Upper lobe of right lung (tissue), 1 donor: ENCODE measurements at regions not wholly inside any gene's neighbourhood (a gene's known extent, or its start where the extent isn't known, plus 50 kb on each side); places are given as distances from the start of the nearest gene placed in this dataset.

ENCODE experiments used
- ATAC-seq: fragments of 200-7000 bp; cut with Tn5 transposase; one replicate; pipeline ENCODE4 v1.9.1; 2020; ENCODE audit warnings: mild to moderate bottlenecking, moderate library complexity
- DNase-seq: peaks from one replicate; pipeline ENCODE4 v3.0.0-alpha.2; 2020
- H3K27ac ChIP-seq: fragments of 200-600 bp; one replicate; pipeline ENCODE4 v1.8.0; 2022
- H3K27me3 ChIP-seq: fragments of 200-600 bp; one replicate; pipeline ENCODE4 v1.8.0; 2022; ENCODE audit warnings: mild to moderate bottlenecking
- H3K36me3 ChIP-seq: fragments of 200-600 bp; one replicate; pipeline ENCODE4 v1.8.0; 2022
- H3K4me1 ChIP-seq: fragments of 200-600 bp; one replicate; pipeline ENCODE4 v1.8.0; 2022
- H3K4me3 ChIP-seq: fragments of 200-600 bp; one replicate; pipeline ENCODE4 v1.8.0; 2022; ENCODE audit warnings: mild to moderate bottlenecking
- H3K9me3 ChIP-seq: fragments of 200-600 bp; one replicate; pipeline ENCODE4 v1.8.0; 2022
- intact Hi-C: fragments of 100-400 bp; cut with DNase I; formaldehyde crosslinking; loops from one replicate; pipeline ENCODE4 v1.11.0; 2022
- TF ChIP-seq, protein P1 (sequence below): fragments of 200-600 bp; IDR thresholded peaks from one replicate; pipeline ENCODE4 v1.8.0; 2022; ENCODE audit warnings: antibody characterized with exemption
- donor health status: DM: no; HTN: yes; CAD: no; lungs with severe emphysema.

DNA sequence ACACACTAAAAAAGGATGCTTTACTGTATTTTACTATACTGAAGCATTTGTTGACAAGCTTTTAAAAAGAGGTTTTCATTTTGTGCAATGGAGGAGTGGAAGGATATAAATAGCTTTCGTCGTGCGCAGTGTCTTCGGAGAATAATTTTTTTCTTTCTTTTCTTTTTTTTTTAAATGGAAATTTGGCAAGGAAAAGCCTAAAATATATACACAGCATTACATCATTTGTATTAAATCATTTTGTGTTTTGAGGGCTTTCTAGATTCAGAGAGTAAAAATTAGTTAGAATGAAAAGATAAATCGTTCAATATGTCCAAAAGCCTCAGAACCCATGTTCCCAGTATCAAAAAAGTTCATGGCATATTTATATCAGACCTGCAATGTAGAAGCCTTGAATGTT, 150.2 kb upstream of the FERD3L start:
- TF ChIP-seq, protein P1, sequence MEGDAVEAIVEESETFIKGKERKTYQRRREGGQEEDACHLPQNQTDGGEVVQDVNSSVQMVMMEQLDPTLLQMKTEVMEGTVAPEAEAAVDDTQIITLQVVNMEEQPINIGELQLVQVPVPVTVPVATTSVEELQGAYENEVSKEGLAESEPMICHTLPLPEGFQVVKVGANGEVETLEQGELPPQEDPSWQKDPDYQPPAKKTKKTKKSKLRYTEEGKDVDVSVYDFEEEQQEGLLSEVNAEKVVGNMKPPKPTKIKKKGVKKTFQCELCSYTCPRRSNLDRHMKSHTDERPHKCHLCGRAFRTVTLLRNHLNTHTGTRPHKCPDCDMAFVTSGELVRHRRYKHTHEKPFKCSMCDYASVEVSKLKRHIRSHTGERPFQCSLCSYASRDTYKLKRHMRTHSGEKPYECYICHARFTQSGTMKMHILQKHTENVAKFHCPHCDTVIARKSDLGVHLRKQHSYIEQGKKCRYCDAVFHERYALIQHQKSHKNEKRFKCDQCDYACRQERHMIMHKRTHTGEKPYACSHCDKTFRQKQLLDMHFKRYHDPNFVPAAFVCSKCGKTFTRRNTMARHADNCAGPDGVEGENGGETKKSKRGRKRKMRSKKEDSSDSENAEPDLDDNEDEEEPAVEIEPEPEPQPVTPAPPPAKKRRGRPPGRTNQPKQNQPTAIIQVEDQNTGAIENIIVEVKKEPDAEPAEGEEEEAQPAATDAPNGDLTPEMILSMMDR: no peak
- H3K36me3 ChIP-seq: no peaks in the 10 kb centered on the region
- H3K9me3 ChIP-seq: no peaks in the 10 kb centered on the region
- no peak overlapping the region for H3K27ac ChIP-seq
- H3K4me3 ChIP-seq: no peak overlapping the region
- H3K4me1 ChIP-seq: no peaks in the 10 kb centered on the region
- H3K27me3 ChIP-seq: no peaks in the 10 kb centered on the region
- DNase-seq (no peak), ATAC-seq (no peak)
- intact Hi-C loops: no loop called here

DNA sequence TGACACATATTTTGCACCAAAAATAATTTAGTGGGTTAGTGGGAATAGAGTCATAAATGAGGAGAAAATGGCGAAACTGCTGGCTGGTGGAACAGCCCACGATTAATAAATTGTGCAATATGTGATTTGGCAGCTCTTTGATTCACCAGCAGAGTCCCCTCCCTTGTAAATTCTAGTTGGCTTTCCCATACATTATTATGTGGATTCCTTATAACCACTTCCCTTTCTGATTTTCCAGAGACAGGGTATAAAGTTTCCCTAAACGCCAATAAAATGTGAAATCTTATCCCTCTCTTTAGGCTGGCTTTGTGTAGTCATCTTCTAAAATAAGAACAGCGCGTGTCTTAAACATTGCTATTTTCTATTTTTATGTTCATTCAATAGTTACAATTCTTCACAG, 149.4 kb upstream of the FERD3L start:
- ATAC-seq (no peak), DNase-seq (no peak)
- no peaks in the 10 kb centered on the region for H3K4me1 ChIP-seq
- H3K4me3 ChIP-seq: no peak overlapping the region
- no peaks in the 10 kb centered on the region for H3K36me3 ChIP-seq
- intact Hi-C loops: no loop called here
- no peaks in the 10 kb centered on the region for H3K9me3 ChIP-seq
- H3K27me3 ChIP-seq: no peaks in the 10 kb centered on the region
- no peak overlapping the region for H3K27ac ChIP-seq
- TF ChIP-seq, protein P1: no peak

DNA sequence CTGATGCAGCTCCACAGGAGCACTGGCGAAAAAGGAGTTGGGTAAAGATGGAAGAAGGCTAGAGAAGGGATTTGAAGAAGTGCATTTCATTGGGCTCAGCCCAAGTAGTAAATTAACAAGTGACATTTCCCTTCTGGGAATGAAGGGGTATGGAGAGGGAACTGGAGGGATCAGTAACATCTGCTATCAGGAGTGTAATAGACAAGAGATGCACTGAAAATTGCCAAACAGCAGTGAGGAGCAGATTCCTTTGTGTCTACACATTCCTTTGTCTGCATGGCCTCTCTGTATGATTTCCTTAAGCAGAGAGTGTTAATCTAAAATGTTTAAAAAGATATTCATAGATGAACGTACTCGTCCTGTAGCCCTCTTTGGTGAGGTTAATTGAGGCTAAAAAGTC, 148.2 kb upstream of the FERD3L start:
- Histone ChIP-seq H3K4me1 (no peaks in the 10 kb centered on the region), H3K36me3 (no peaks in the 10 kb centered on the region), H3K27me3 (no peaks in the 10 kb centered on the region), H3K27ac (no peak overlapping the region), H3K9me3 (no peaks in the 10 kb centered on the region), H3K4me3 (no peak overlapping the region)
- no peak for DNase-seq
- TF ChIP-seq, protein P1: no peak
- no peak for ATAC-seq
- intact Hi-C loops: no loop called here

DNA sequence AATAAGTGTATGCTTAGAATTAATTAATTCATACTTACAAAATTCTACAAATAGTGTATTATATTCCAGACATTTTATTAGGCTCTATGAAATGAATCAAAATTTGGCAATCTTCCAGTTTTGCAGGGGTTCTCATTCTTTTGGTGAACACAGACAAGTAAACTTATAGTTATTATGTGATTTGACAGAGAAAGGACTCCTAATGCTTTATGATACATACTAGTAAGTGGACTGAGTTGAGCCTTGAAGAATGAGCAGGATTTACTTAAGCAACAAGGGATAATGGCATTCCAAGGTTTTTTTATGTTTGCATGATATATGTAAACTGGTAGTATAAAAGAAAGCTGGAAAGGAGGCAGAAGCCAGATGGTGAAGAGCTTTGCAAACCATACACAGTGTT, 145.7 kb upstream of the FERD3L start:
- TF ChIP-seq, protein P1: no peak
- Histone ChIP-seq H3K9me3 (no peaks in the 10 kb centered on the region), H3K4me1 (no peaks in the 10 kb centered on the region), H3K27ac (no peak overlapping the region), H3K27me3 (no peaks in the 10 kb centered on the region), H3K4me3 (no peak overlapping the region), H3K36me3 (no peaks in the 10 kb centered on the region)
- intact Hi-C loops: no loop called here
- DNase-seq: no peak
- no peak for ATAC-seq

DNA sequence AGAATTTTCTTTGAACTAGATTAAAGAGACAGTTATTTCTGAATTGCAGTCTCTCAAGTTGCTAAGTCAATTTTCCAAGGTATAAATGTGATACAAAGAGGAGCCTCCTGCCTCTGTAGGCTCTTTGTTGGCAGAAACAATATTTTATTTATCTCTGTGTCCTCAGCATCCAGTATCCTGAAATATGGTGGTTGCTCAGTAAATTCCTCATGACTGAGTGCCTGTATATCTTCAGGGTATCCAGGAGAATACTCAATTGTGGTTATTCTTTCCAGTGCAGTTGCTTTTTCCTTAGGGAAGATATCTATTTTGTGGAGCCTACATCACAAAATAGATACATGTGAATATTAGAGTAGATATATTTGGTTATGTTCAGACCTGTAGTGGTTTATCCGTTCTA, 144.8 kb upstream of the FERD3L start:
- Histone ChIP-seq H3K27me3 (no peaks in the 10 kb centered on the region), H3K4me1 (no peaks in the 10 kb centered on the region), H3K9me3 (no peaks in the 10 kb centered on the region), H3K36me3 (no peaks in the 10 kb centered on the region), H3K4me3 (no peak overlapping the region), H3K27ac (no peak overlapping the region)
- no peak for DNase-seq
- TF ChIP-seq, protein P1: no peak
- intact Hi-C loops: no loop called here
- ATAC-seq: no peak

DNA sequence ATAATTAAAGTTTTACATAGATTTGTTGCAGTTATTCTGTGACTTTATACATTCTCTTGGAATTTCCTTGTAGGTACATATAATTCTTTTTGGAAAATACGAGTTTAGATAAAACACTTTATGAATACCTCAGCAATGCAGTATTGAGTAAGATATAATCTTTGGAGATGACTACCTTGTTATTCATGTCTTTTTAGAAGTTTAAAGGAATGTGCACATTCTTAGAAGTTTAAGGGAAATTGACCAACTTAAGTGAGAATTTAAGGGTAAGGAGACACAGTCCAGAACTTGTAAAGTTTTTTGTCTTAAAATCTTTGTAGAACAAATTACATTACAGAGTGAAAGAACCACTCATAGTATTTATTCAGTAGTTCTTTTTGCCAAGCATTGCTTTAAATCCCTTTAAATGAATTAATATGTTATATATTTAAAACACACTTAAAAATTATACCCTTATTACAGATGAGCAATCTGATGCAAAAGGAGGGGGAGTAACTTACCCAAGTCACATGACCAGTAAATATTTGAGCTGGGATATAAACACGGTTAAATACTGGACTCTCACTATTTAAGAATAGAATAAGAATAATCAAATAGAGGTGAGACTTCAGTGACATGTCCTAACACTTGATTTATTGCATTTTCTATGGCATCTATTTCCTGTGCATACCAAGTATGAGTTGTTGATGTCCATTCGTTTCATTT, 139.5 kb upstream of the FERD3L start:
- TF ChIP-seq, protein P1: no peak

More for the DNA sequence above, 139.5 kb upstream of the FERD3L start:
- Histone ChIP-seq H3K4me1 (no peaks in the 10 kb centered on the region), H3K27me3 (no peaks in the 10 kb centered on the region), H3K9me3 (no peaks in the 10 kb centered on the region), H3K27ac (no peak overlapping the region), H3K36me3 (no peaks in the 10 kb centered on the region), H3K4me3 (no peak overlapping the region)
- intact Hi-C loops: no loop called here
- DNase-seq (no peak), ATAC-seq (no peak)
